ENCODE measurements at regions not wholly inside any gene's neighbourhood (a gene's known extent, or its start where the extent isn't known, plus 50 kb on each side); places are given as distances from the start of the nearest gene placed in this dataset.

- dilution Hi-C loops (cut with MboI; ENCODE audit: extremely low pct_ligation_motif_present, low sequenced_read_pairs) = no loop called here
- no peak overlapping the region for H3K4me3 ChIP-seq (ENCODE audit: control insufficient read depth in 2 of 3, extremely low read depth in 1 of 3, insufficient read depth in 2 of 3, low read depth in 1 of 3, low read length in 3 of 3)
- TF ChIP-seq CTCF (optimal IDR thresholded peaks at IDR 0.05 in 1 of 3, IDR thresholded peaks at IDR 0.05 in 1 of 3, conservative IDR thresholded peaks at IDR 0.05 in 1 of 3; ENCODE audit: extremely low read depth in 1 of 3, insufficient read depth in 2 of 3, low read length in 3 of 3) = no peak
- TF ChIP-seq EZH2 (IDR thresholded peaks at IDR 0.05; ENCODE audit: low read length) = no peak
- no peaks in the 10 kb centered on the region for H3K4me1 ChIP-seq (ENCODE audit: control insufficient read depth, extremely low read depth, insufficient read depth, low read length)
- FAIRE-seq = no peak
- H3K27ac ChIP-seq (ENCODE audit: control insufficient read depth, insufficient read depth, low read length) = no peak overlapping the region
- H3K9me1 ChIP-seq (ENCODE audit: control insufficient read depth, extremely low read depth, insufficient read depth, low read length) = no peaks in the 10 kb centered on the region
- DNase-seq (ENCODE audit: low read depth, low spot score) = no peak
- H3K9me3 ChIP-seq (ENCODE audit: control insufficient read depth, low read depth, low read length) = no peaks in the 10 kb centered on the region
- no peak overlapping the region for H2AFZ ChIP-seq (ENCODE audit: control insufficient read depth, low read length)
- no peaks in the 10 kb centered on the region for H3K36me3 ChIP-seq (ENCODE audit: control insufficient read depth in 2 of 2, extremely low read depth in 1 of 2, insufficient read depth in 2 of 2, low read length in 2 of 2)
- H4K20me1 ChIP-seq (ENCODE audit: control insufficient read depth, extremely low read depth, insufficient read depth, low read length) = no peaks in the 10 kb centered on the region
- H3K27me3 ChIP-seq (ENCODE audit: control insufficient read depth, extremely low read depth, insufficient read depth, low read length) = no peaks in the 10 kb centered on the region
- no peaks in the 10 kb centered on the region for H3K79me2 ChIP-seq (ENCODE audit: control insufficient read depth, insufficient read depth, low read length)
- no peak overlapping the region for H3K4me2 ChIP-seq (ENCODE audit: control insufficient read depth, extremely low read depth, insufficient read depth, low read depth, low read length)
- H3K9ac ChIP-seq (ENCODE audit: control insufficient read depth, extremely low read depth, insufficient read depth, low read length) = no peak overlapping the region
These were observed 164.5 kb upstream of the LHX8 start for GRCh38 chr1:74969566-74970135.

- H3K9me3 ChIP-seq (ENCODE audit: control insufficient read depth, low read depth, low read length) = no peaks in the 10 kb centered on the region
- no peaks in the 10 kb centered on the region for H3K36me3 ChIP-seq (ENCODE audit: control insufficient read depth in 2 of 2, extremely low read depth in 1 of 2, insufficient read depth in 2 of 2, low read length in 2 of 2)
- no peak for DNase-seq (ENCODE audit: low read depth, low spot score)
- H3K9me1 ChIP-seq (ENCODE audit: control insufficient read depth, extremely low read depth, insufficient read depth, low read length) = no peaks in the 10 kb centered on the region
- H2AFZ ChIP-seq (ENCODE audit: control insufficient read depth, low read length) = no peak overlapping the region
- no peaks in the 10 kb centered on the region for H4K20me1 ChIP-seq (ENCODE audit: control insufficient read depth, extremely low read depth, insufficient read depth, low read length)
- H3K4me3 ChIP-seq (ENCODE audit: control insufficient read depth in 2 of 3, extremely low read depth in 1 of 3, insufficient read depth in 2 of 3, low read depth in 1 of 3, low read length in 3 of 3) = no peak overlapping the region
- H3K4me2 ChIP-seq (ENCODE audit: control insufficient read depth, extremely low read depth, insufficient read depth, low read depth, low read length) = no peak overlapping the region
- H3K4me1 ChIP-seq (ENCODE audit: control insufficient read depth, extremely low read depth, insufficient read depth, low read length) = no peaks in the 10 kb centered on the region
- H3K27me3 ChIP-seq (ENCODE audit: control insufficient read depth, extremely low read depth, insufficient read depth, low read length) = no peaks in the 10 kb centered on the region
- TF ChIP-seq CTCF (optimal IDR thresholded peaks at IDR 0.05 in 1 of 3, IDR thresholded peaks at IDR 0.05 in 1 of 3, conservative IDR thresholded peaks at IDR 0.05 in 1 of 3; ENCODE audit: extremely low read depth in 1 of 3, insufficient read depth in 2 of 3, low read length in 3 of 3) (no peak), EZH2 (IDR thresholded peaks at IDR 0.05; ENCODE audit: low read length) (no peak)
- no peak overlapping the region for H3K9ac ChIP-seq (ENCODE audit: control insufficient read depth, extremely low read depth, insufficient read depth, low read length)
- H3K27ac ChIP-seq (ENCODE audit: control insufficient read depth, insufficient read depth, low read length) = no peak overlapping the region
- no peaks in the 10 kb centered on the region for H3K79me2 ChIP-seq (ENCODE audit: control insufficient read depth, insufficient read depth, low read length)
- no peak for FAIRE-seq
- dilution Hi-C loops (cut with MboI; ENCODE audit: extremely low pct_ligation_motif_present, low sequenced_read_pairs) = no loop called here
These were observed 162.2 kb upstream of the LHX8 start for GRCh38 chr1:74971982-74972381.
